Fibroblast of lung (primary cell): ENCODE measurements at regions not wholly inside any gene's neighbourhood (a gene's known extent, or its start where the extent isn't known, plus 50 kb on each side); places are given as distances from the start of the nearest gene placed in this dataset.

Source experiments
- CTCF ChIP-seq, 2 donors: IDR thresholded peaks in 1 of 2; conservative IDR thresholded peaks in 1 of 2; 1 replicate in 1 of 2; 2 replicates in 1 of 2; pipeline ENCODE4 v1.5.1; 2011 to 2012; ENCODE audit warnings: low read length in 2 of 2, control low read depth in 1 of 2, inconsistent platforms in 1 of 2, low read depth in 1 of 2, mild to moderate bottlenecking in 1 of 2
- EZH2 ChIP-seq: IDR thresholded peaks from 2 replicates; pipeline ENCODE4 v1.5.1; 2012; ENCODE audit warnings: low read length, control low read depth, mild to moderate bottlenecking; ENCODE audit errors: missing control alignments

- TF ChIP-seq CTCF (conservative IDR thresholded peaks at IDR 0.05 in 1 of 2, IDR thresholded peaks at IDR 0.05 in 1 of 2; ENCODE audit: low read depth in 1 of 2, low read length in 2 of 2) (no peak), EZH2 (no peak)
Observed at GRCh38 chr3:177817751-177818150, 620.5 kb upstream of the TBL1XR1 start.
